Calu3 (cell line): ENCODE measurements at regions not wholly inside any gene's neighbourhood (a gene's known extent, or its start where the extent isn't known, plus 50 kb on each side); places are given as distances from the start of the nearest gene placed in this dataset.

ENCODE experiments used
- BruUV-seq: library from RNA; stranded (reverse); fragments of 400-500 nt; replicated peaks from 2 replicates; lab custom pipeline; 2021; lab: Mats Ljungman, UMichigan
- CTCF ChIA-PET: fragments of 300-600 bp; sonication (Branson Sonifier 250); formaldehyde crosslinking; loops from one replicate; lab custom pipeline; 2022; ENCODE audit warnings: antibody characterized with exemption; lab: Charles Lee
- DNase-seq: peaks from one replicate; pipeline ENCODE4 v3.0.0; 2022
- H3K27ac Mint-ChIP-seq: one replicate; pipeline ENCODE4 v1.8.0; 2022; ENCODE audit warnings: mixed read lengths; ENCODE audit not compliant: unreplicated experiment
- H3K27me3 Mint-ChIP-seq: one replicate; pipeline ENCODE4 v1.8.0; 2022; ENCODE audit warnings: mixed read lengths; ENCODE audit not compliant: unreplicated experiment
- H3K36me3 Mint-ChIP-seq: one replicate; pipeline ENCODE4 v1.8.0; 2022; ENCODE audit warnings: mild to moderate bottlenecking, moderate library complexity, mixed read lengths; ENCODE audit not compliant: insufficient read depth, unreplicated experiment
- H3K4me1 Mint-ChIP-seq: one replicate; pipeline ENCODE4 v1.8.0; 2022; ENCODE audit warnings: mild to moderate bottlenecking, low read depth, mixed read lengths; ENCODE audit not compliant: unreplicated experiment
- H3K4me3 Mint-ChIP-seq: one replicate; pipeline ENCODE4 v1.8.0; 2022; ENCODE audit warnings: mild to moderate bottlenecking, low read depth, moderate library complexity, mixed read lengths; ENCODE audit not compliant: unreplicated experiment
- H3K9me3 Mint-ChIP-seq: one replicate; pipeline ENCODE4 v1.8.0; 2022; ENCODE audit warnings: low read depth, mixed read lengths; ENCODE audit not compliant: unreplicated experiment
- CTCF ChIP-seq: fragments of 200-600 bp; IDR thresholded peaks from one replicate; pipeline ENCODE4 v1.8.0; 2022; ENCODE audit warnings: antibody characterized with exemption; ENCODE audit not compliant: unreplicated experiment
- intact Hi-C: fragments of 100-400 bp; cut with micrococcal nuclease; formaldehyde crosslinking; loops from one replicate; pipeline ENCODE4 v1.10.0; 2022; ENCODE audit not compliant: unreplicated experiment

GRCh38 chr6:141451511-141452353 lies 681.0 kb upstream of the GJE1 start:
- no peak overlapping the region for H3K4me3 Mint-ChIP-seq
- H3K27ac Mint-ChIP-seq: no peak overlapping the region
- TF ChIP-seq CTCF: no peak
- H3K36me3 Mint-ChIP-seq: no peaks in the 10 kb centered on the region
- no peaks in the 10 kb centered on the region for H3K27me3 Mint-ChIP-seq
- no peaks in the 10 kb centered on the region for H3K9me3 Mint-ChIP-seq
- no TSS peak for BruUV-seq
- intact Hi-C loops: no loop called here
- no peak for DNase-seq
- H3K4me1 Mint-ChIP-seq: no peaks in the 10 kb centered on the region
- CTCF ChIA-PET: no interaction called here

GRCh38 chr6:141451181-141451510 lies 681.6 kb upstream of the GJE1 start:
- CTCF ChIA-PET: no interaction called here

GRCh38 chr6:141445928-141446628 lies 686.6 kb upstream of the GJE1 start:
- Mint-ChIP-seq H3K4me3 (no peak overlapping the region), H3K27me3 (no peaks in the 10 kb centered on the region), H3K9me3 (no peaks in the 10 kb centered on the region), H3K4me1 (no peaks in the 10 kb centered on the region), H3K36me3 (no peaks in the 10 kb centered on the region), H3K27ac (no peak overlapping the region)
- intact Hi-C loops: no loop called here
- no TSS peak for BruUV-seq
- no peak for TF ChIP-seq CTCF
- CTCF ChIA-PET: no interaction called here
- no peak for DNase-seq

More at GRCh38 chr6:141451181-141451510, 681.6 kb upstream of the GJE1 start:
- DNase-seq: no peak
- intact Hi-C loops: no loop called here
- H3K36me3 Mint-ChIP-seq: no peaks in the 10 kb centered on the region
- no peaks in the 10 kb centered on the region for H3K4me1 Mint-ChIP-seq
- H3K27ac Mint-ChIP-seq: no peak overlapping the region
- BruUV-seq: no TSS peak
- no peaks in the 10 kb centered on the region for H3K9me3 Mint-ChIP-seq
- H3K4me3 Mint-ChIP-seq: no peak overlapping the region
- TF ChIP-seq CTCF: no peak
- H3K27me3 Mint-ChIP-seq: no peaks in the 10 kb centered on the region

- no peak for TF ChIP-seq CTCF
- no peak for DNase-seq
- H3K4me1 Mint-ChIP-seq: no peaks in the 10 kb centered on the region
- H3K36me3 Mint-ChIP-seq: no peaks in the 10 kb centered on the region
- no peak overlapping the region for H3K4me3 Mint-ChIP-seq
- CTCF ChIA-PET: no interaction called here
- H3K27me3 Mint-ChIP-seq: no peaks in the 10 kb centered on the region
- no peak overlapping the region for H3K27ac Mint-ChIP-seq
- H3K9me3 Mint-ChIP-seq: no peaks in the 10 kb centered on the region
- intact Hi-C loops: no loop called here
- BruUV-seq: no TSS peak
Observed at GRCh38 chr6:141443668-141444289, 688.9 kb upstream of the GJE1 start.
